Smooth muscle cell (in vitro differentiated cells): ENCODE measurements at regions not wholly inside any gene's neighbourhood (a gene's known extent, or its start where the extent isn't known, plus 50 kb on each side); places are given as distances from the start of the nearest gene placed in this dataset.

Source experiments
- DNase-seq: peaks from one replicate; lab custom pipeline; 2025; ENCODE audit not compliant: unreplicated experiment; lab: John Stamatoyannopoulos, UW
- H2AFZ ChIP-seq: fragments of 200-600 bp; sonication (generic); 2 replicates; pipeline ENCODE4 v1.6.0; 2016; ENCODE audit warnings: antibody characterized with exemption, low read depth, mild to moderate bottlenecking
- H3F3A ChIP-seq: fragments of 200-600 bp; sonication (generic); 2 replicates; pipeline ENCODE4 v1.6.0; 2017; ENCODE audit warnings: antibody characterized with exemption, low read depth
- H3K27ac ChIP-seq: fragments of 200-600 bp; sonication (generic); 2 replicates; pipeline ENCODE4 v1.5.1; 2016; ENCODE audit warnings: low read depth, mild to moderate bottlenecking
- H3K27me3 ChIP-seq: fragments of 200-600 bp; sonication (generic); 2 replicates; pipeline ENCODE4 v1.6.1; 2016; ENCODE audit warnings: low read depth, mild to moderate bottlenecking
- H3K36me3 ChIP-seq: fragments of 200-600 bp; sonication (generic); 2 replicates; pipeline ENCODE4 v1.5.1; 2016; ENCODE audit warnings: low read depth
- H3K4me1 ChIP-seq: fragments of 200-600 bp; sonication (generic); 2 replicates; pipeline ENCODE4 v1.5.1; 2016; ENCODE audit warnings: low read depth
- H3K4me2 ChIP-seq: fragments of 200-600 bp; sonication (generic); 2 replicates; pipeline ENCODE4 v1.6.0; 2016; ENCODE audit warnings: mild to moderate bottlenecking
- H3K4me3 ChIP-seq: fragments of 200-600 bp; sonication (generic); 2 replicates; pipeline ENCODE4 v1.5.1; 2016; ENCODE audit warnings: mild to moderate bottlenecking
- H3K79me2 ChIP-seq: fragments of 200-600 bp; sonication (generic); 2 replicates; pipeline ENCODE4 v1.6.0; 2016; ENCODE audit warnings: low read depth, mild to moderate bottlenecking
- H3K9ac ChIP-seq: fragments of 200-600 bp; sonication (generic); 2 replicates; pipeline ENCODE4 v1.6.0; 2016; ENCODE audit warnings: low read depth
- H3K9me3 ChIP-seq: fragments of 200-600 bp; sonication (generic); replicated peaks from 2 replicates; pipeline ENCODE4 v1.5.1; 2016; ENCODE audit warnings: low read depth
- H4K20me1 ChIP-seq: fragments of 200-600 bp; sonication (generic); 2 replicates; pipeline ENCODE4 v1.6.0; 2016; ENCODE audit warnings: low read depth
- CTCF ChIP-seq: fragments of 200-600 bp; sonication (generic); IDR thresholded peaks from 2 replicates; pipeline ENCODE4 v1.5.1; 2017; ENCODE audit warnings: borderline replicate concordance, mild to moderate bottlenecking, antibody characterized with exemption; ENCODE audit not compliant: insufficient read depth, poor library complexity, severe bottlenecking
- WGBS: methylation state at CpG from one replicate; pipeline ENCODE4 v1.1.7; 2016; ENCODE audit warnings: low lambda C conversion rate; 5-methylcytosine and 5-hydroxymethylcytosine counted together

GRCh38 chr6:28585335-28585734 lies 59.7 kb downstream of the GPX5 start:
- H3K9me3 ChIP-seq, result no peaks in the 10 kb centered on the region
- no peak for TF ChIP-seq CTCF
- 29% methylated on average over 1 of the region's 1 CpG for WGBS
- no peak overlapping the region for H2AFZ ChIP-seq
- H3K4me1 ChIP-seq, result peaks cover 39% of the 10 kb centered on the region
- no peak for DNase-seq
- H4K20me1 ChIP-seq, result no peaks in the 10 kb centered on the region
- no peaks in the 10 kb centered on the region for H3K79me2 ChIP-seq
- H3K4me2 ChIP-seq, result peak overlapping the region; percentile 100
- H3K27ac ChIP-seq, result peak overlapping the region; percentile 34
- no peaks in the 10 kb centered on the region for H3K27me3 ChIP-seq
- peak overlapping the region; percentile 86 for H3K4me3 ChIP-seq
- H3F3A ChIP-seq, result peaks cover 16% of the 10 kb centered on the region
- H3K9ac ChIP-seq, result peak overlapping the region; percentile 16
- no peaks in the 10 kb centered on the region for H3K36me3 ChIP-seq

- DNase-seq, result no peak
- H3K79me2 ChIP-seq, result no peaks in the 10 kb centered on the region
- no peaks in the 10 kb centered on the region for H3K36me3 ChIP-seq
- H3F3A ChIP-seq, result peaks cover 23% of the 10 kb centered on the region
- H2AFZ ChIP-seq, result peak overlapping the region; percentile 92
- H3K27ac ChIP-seq, result peak overlapping the region; percentile 70
- 36% methylated on average over 7 of the region's 7 CpGs for WGBS
- peak overlapping the region; percentile 86 for H3K4me3 ChIP-seq
- no peaks in the 10 kb centered on the region for H4K20me1 ChIP-seq
- H3K27me3 ChIP-seq, result no peaks in the 10 kb centered on the region
- TF ChIP-seq CTCF, result no peak
- peak overlapping the region; percentile 85 for H3K9ac ChIP-seq
- no peaks in the 10 kb centered on the region for H3K9me3 ChIP-seq
- H3K4me1 ChIP-seq, result peaks cover 39% of the 10 kb centered on the region
- peak overlapping the region; percentile 100 for H3K4me2 ChIP-seq
Observed at GRCh38 chr6:28586324-28586723, 60.6 kb downstream of the GPX5 start.

GRCh38 chr6:28586962-28587745 lies 61.5 kb downstream of the GPX5 start:
- Histone ChIP-seq H3K9ac (peak overlapping the region; percentile 85), H3K27ac (peak overlapping the region; percentile 70), H3F3A (peaks cover 23% of the 10 kb centered on the region), H4K20me1 (no peaks in the 10 kb centered on the region), H3K4me2 (peak overlapping the region; percentile 100), H3K4me1 (peaks cover 39% of the 10 kb centered on the region), H3K4me3 (peak overlapping the region; percentile 86), H2AFZ (peak overlapping the region; percentile 92), H3K27me3 (no peaks in the 10 kb centered on the region), H3K9me3 (no peaks in the 10 kb centered on the region), H3K36me3 (no peaks in the 10 kb centered on the region), H3K79me2 (no peaks in the 10 kb centered on the region)
- no peak for DNase-seq
- WGBS, result 1% methylated on average over 42 of the region's 42 CpGs
- TF ChIP-seq CTCF, result no peak

GRCh38 chr6:28587746-28588075 lies 62.0 kb downstream of the GPX5 start:
- Histone ChIP-seq H3F3A (peaks cover 23% of the 10 kb centered on the region), H2AFZ (peak overlapping the region; percentile 92), H4K20me1 (no peaks in the 10 kb centered on the region), H3K4me2 (peak overlapping the region; percentile 100), H3K36me3 (no peaks in the 10 kb centered on the region), H3K9me3 (no peaks in the 10 kb centered on the region), H3K4me3 (peak overlapping the region; percentile 86), H3K27ac (peak overlapping the region; percentile 70), H3K27me3 (no peaks in the 10 kb centered on the region), H3K79me2 (no peaks in the 10 kb centered on the region), H3K9ac (peak overlapping the region; percentile 85), H3K4me1 (peaks cover 39% of the 10 kb centered on the region)
- TF ChIP-seq CTCF, result no peak
- no peak for DNase-seq
- 4% methylated on average over 8 of the region's 8 CpGs for WGBS
